ENCODE measurements at regions not wholly inside any gene's neighbourhood (a gene's known extent, or its start where the extent isn't known, plus 50 kb on each side); places are given as distances from the start of the nearest gene placed in this dataset.
"Not testable (repeated sequence)": the region's sequence is repeated elsewhere in the genome, so short reads cannot be mapped to it uniquely, and the experiment has no call there.

- no peak for DNase-seq
Measured at GRCh38 chr4:134862116-134862515, 660.5 kb upstream of the PABPC4L start.

- DNase-seq, result no peak
Measured at GRCh38 chr4:134848681-134849080, 647.1 kb upstream of the PABPC4L start.

- DNase-seq, result not testable (repeated sequence)
Measured at GRCh38 chr4:134830741-134831140, 629.2 kb upstream of the PABPC4L start.

- no peak for DNase-seq
Measured at GRCh38 chr4:134812611-134813010, 611.0 kb upstream of the PABPC4L start.

GRCh38 chr4:134807231-134807745, 605.7 kb upstream of the PABPC4L start:
- DNase-seq, result no peak

- no peak for DNase-seq
Measured at GRCh38 chr4:134798573-134798972, 597.0 kb upstream of the PABPC4L start.

GRCh38 chr4:134787315-134787714, 585.7 kb upstream of the PABPC4L start:
- no peak for DNase-seq

GRCh38 chr4:134780244-134780643, 578.7 kb upstream of the PABPC4L start:
- no peak for DNase-seq

GRCh38 chr4:134777606-134778005, 576.0 kb upstream of the PABPC4L start:
- DNase-seq, result no peak

GRCh38 chr4:134773497-134774000, 572.0 kb upstream of the PABPC4L start:
- no peak for DNase-seq

- DNase-seq, result no peak
Measured at GRCh38 chr4:134762053-134762452, 560.5 kb upstream of the PABPC4L start.

GRCh38 chr4:134756421-134756820, 554.8 kb upstream of the PABPC4L start:
- no peak for DNase-seq

- no peak for DNase-seq
Measured at GRCh38 chr4:134754301-134755019, 552.9 kb upstream of the PABPC4L start.

- no peak for DNase-seq
Measured at GRCh38 chr4:134753390-134753789, 551.8 kb upstream of the PABPC4L start.

GRCh38 chr4:134747108-134747805, 545.7 kb upstream of the PABPC4L start:
- no peak for DNase-seq

- DNase-seq, result no peak
Measured at GRCh38 chr4:134740290-134740689, 538.7 kb upstream of the PABPC4L start.

GRCh38 chr4:134735901-134736300, 534.3 kb upstream of the PABPC4L start:
- DNase-seq, result no peak

- no peak for DNase-seq
Measured at GRCh38 chr4:134727696-134728095, 526.1 kb upstream of the PABPC4L start.

GRCh38 chr4:134722306-134722705, 520.7 kb upstream of the PABPC4L start:
- DNase-seq, result no peak

GRCh38 chr4:134720030-134720429, 518.4 kb upstream of the PABPC4L start:
- DNase-seq, result no peak

GRCh38 chr4:134708616-134709015, 507.0 kb upstream of the PABPC4L start:
- no peak for DNase-seq

GRCh38 chr4:134708026-134708425, 506.4 kb upstream of the PABPC4L start:
- no peak for DNase-seq

GRCh38 chr4:134702374-134702773, 500.8 kb upstream of the PABPC4L start:
- no peak for DNase-seq

- DNase-seq, result no peak
Measured at GRCh38 chr4:134700251-134700650, 498.7 kb upstream of the PABPC4L start.

Measured in NCI-H510A treated with DMSO at 0.1 percent for 48 hours (cell line).